Kidney (tissue), 13 donors: ENCODE measurements at regions not wholly inside any gene's neighbourhood (a gene's known extent, or its start where the extent isn't known, plus 50 kb on each side); places are given as distances from the start of the nearest gene placed in this dataset.

Experiments used
- DNase-seq, 5 donors: peaks; one replicate each; pipeline ENCODE4 v3.0.0-alpha.2; 2013 to 2020
- FAIRE-seq: peaks from 2 replicates; lab custom pipeline; 2012; peaks lifted over from hg19 to GRCh38; lab: Jason Lieb, UNC
- H3K27ac ChIP-seq, 2 donors: one replicate each; pipeline ENCODE4 v1.7.0; 2013; ENCODE audit warnings: low read depth in 2 of 2, low read length in 2 of 2, inconsistent platforms in 1 of 2
- H3K27me3 ChIP-seq: one replicate; pipeline ENCODE4 v1.7.1; 2013; ENCODE audit warnings: low read length, inconsistent platforms; ENCODE audit not compliant: control insufficient read depth, insufficient read depth
- H3K36me3 ChIP-seq, 3 donors: one replicate each; pipeline versions ENCODE4 v1.7.0 to v1.7.1; 2013; ENCODE audit warnings: low read length in 3 of 3, control low read depth in 1 of 3, inconsistent platforms in 1 of 3; ENCODE audit not compliant: insufficient read depth in 3 of 3, control insufficient read depth in 2 of 3
- H3K4me1 ChIP-seq, 3 donors: one replicate each; pipeline versions ENCODE4 v1.7.0 to v1.7.1; 2013; ENCODE audit warnings: low read length in 3 of 3, inconsistent platforms in 1 of 3, low read depth in 1 of 3; ENCODE audit not compliant: control insufficient read depth in 2 of 3, insufficient read depth in 2 of 3
- H3K4me3 ChIP-seq, 3 donors: one replicate each; pipeline versions ENCODE4 v1.7.0 to v1.8.1; 2013; ENCODE audit warnings: low read length in 3 of 3, control low read depth in 1 of 3, inconsistent platforms in 1 of 3
- H3K9ac ChIP-seq, 3 donors: one replicate each; pipeline versions ENCODE4 v1.7.0 to v1.7.1; 2013; ENCODE audit warnings: low read length in 3 of 3, control low read depth in 1 of 3, inconsistent platforms in 1 of 3
- H3K9me3 ChIP-seq, 3 donors: one replicate each; pipeline versions ENCODE4 v1.7.0 to v1.7.1; 2013; ENCODE audit warnings: low read length in 3 of 3, control low read depth in 1 of 3, inconsistent platforms in 1 of 3; ENCODE audit not compliant: control insufficient read depth in 2 of 3, insufficient read depth in 1 of 3
- CTCF ChIP-seq: IDR thresholded peaks from 3 replicates; pipeline ENCODE4 v1.5.1; 2012; ENCODE audit warnings: mild to moderate bottlenecking, moderate library complexity, borderline replicate concordance; ENCODE audit not compliant: insufficient read depth; ENCODE audit errors: extremely low read depth
- intact Hi-C: fragments of 100-400 bp; cut with DNase I; formaldehyde crosslinking; loops from one replicate; pipeline ENCODE4 v1.11.1; 2022
- donor health status: control.
- donor health status: control.
- donor health status: control.
- donor health status: control.
- donor health status: control.
- donor health status: DM: yes; HTN: yes; CAD: no.
- donor health status: Normal renal cell carcinoma (clear cell type).

- no peak for TF ChIP-seq CTCF
- no peak overlapping the region for H3K9ac ChIP-seq
- intact Hi-C loops: no loop called here
- no peak overlapping the region for H3K4me3 ChIP-seq
- no peaks in the 10 kb centered on the region for H3K36me3 ChIP-seq
- no peak for FAIRE-seq
- peaks cover 0 to 5% (median 0%) of the 10 kb centered on the region in 3 donors for H3K9me3 ChIP-seq
- DNase-seq: no peak
- H3K4me1 ChIP-seq: no peaks in the 10 kb centered on the region
- H3K27me3 ChIP-seq: no peaks in the 10 kb centered on the region
- H3K27ac ChIP-seq: no peak overlapping the region
Measured at GRCh38 chr1:240683576-240683975, 71.6 kb upstream of the GREM2 start.

GRCh38 chr1:240682859-240683242 is 70.9 kb upstream of the GREM2 start:
- no peak for TF ChIP-seq CTCF
- Histone ChIP-seq H3K4me3 (no peak overlapping the region), H3K27me3 (no peaks in the 10 kb centered on the region), H3K27ac (no peak overlapping the region), H3K9ac (no peak overlapping the region), H3K4me1 (no peaks in the 10 kb centered on the region), H3K9me3 (peaks cover 0 to 5% (median 0%) of the 10 kb centered on the region in 3 donors), H3K36me3 (no peaks in the 10 kb centered on the region)
- no peak for FAIRE-seq
- intact Hi-C loops: no loop called here
- DNase-seq: no peak

- FAIRE-seq (no peak), DNase-seq (no peak)
- Histone ChIP-seq H3K4me3 (no peak overlapping the region), H3K27ac (no peak overlapping the region), H3K36me3 (no peaks in the 10 kb centered on the region), H3K9me3 (peaks cover 0 to 5% (median 0%) of the 10 kb centered on the region in 3 donors), H3K4me1 (no peaks in the 10 kb centered on the region), H3K9ac (no peak overlapping the region), H3K27me3 (no peaks in the 10 kb centered on the region)
- intact Hi-C loops: no loop called here
- no peak for TF ChIP-seq CTCF
Measured at GRCh38 chr1:240682166-240682858, 70.4 kb upstream of the GREM2 start.
